OCI-LY3 (cell line): ENCODE measurements at regions not wholly inside any gene's neighbourhood (a gene's known extent, or its start where the extent isn't known, plus 50 kb on each side); places are given as distances from the start of the nearest gene placed in this dataset.

Experiments
- H2AFZ ChIP-seq: fragments of 200-600, 300-600 bp; shearing (Covaris generic); 2 replicates; pipeline ENCODE4 v1.6.0; 2014; ENCODE audit warnings: antibody characterized with exemption, low read depth, low read length
- H3K27ac ChIP-seq: fragments of 200-600, 300-600 bp; sonication (generic); 2 replicates; pipeline ENCODE4 v1.5.1; 2014; ENCODE audit warnings: mild to moderate bottlenecking, low read length, moderate library complexity, mixed read lengths
- H3K27me3 ChIP-seq: fragments of 200-600, 300-600 bp; sonication (generic); 2 replicates; pipeline ENCODE4 v1.6.1; 2014; ENCODE audit warnings: low read depth, low read length, mixed read lengths
- H3K36me3 ChIP-seq: fragments of 200-600, 300-600 bp; sonication (generic); replicated peaks from 2 replicates; pipeline ENCODE3; 2014; ENCODE audit warnings: low read depth, low read length, mixed read lengths
- H3K4me1 ChIP-seq: fragments of 300-600, 200-600 bp; sonication (generic); 2 replicates; pipeline ENCODE4 v1.6.1; 2014; ENCODE audit warnings: low read length, mixed read lengths
- H3K4me2 ChIP-seq: fragments of 200-600, 300-600 bp; sonication (generic); 2 replicates; pipeline ENCODE4 v1.6.1; 2014; ENCODE audit warnings: low read length, mixed read lengths
- H3K4me3 ChIP-seq: fragments of 300-600, 200-600 bp; sonication (generic); 2 replicates; pipeline ENCODE4 v1.5.1; 2014; ENCODE audit warnings: antibody characterized with exemption, mild to moderate bottlenecking, low read length, moderate library complexity
- H3K79me2 ChIP-seq: fragments of 300-600, 200-600 bp; shearing (Covaris generic); 2 replicates; pipeline ENCODE4 v1.6.1; 2014; ENCODE audit warnings: mild to moderate bottlenecking, low read length, mixed read lengths
- H3K9ac ChIP-seq: fragments of 300-600, 200-600 bp; shearing (Covaris generic); 2 replicates; pipeline ENCODE4 v1.6.0; 2014; ENCODE audit warnings: mild to moderate bottlenecking, low read length, moderate library complexity
- H3K9me3 ChIP-seq: fragments of 200-600, 300-600 bp; shearing (Covaris generic); 2 replicates; pipeline ENCODE4 v1.6.1; 2014; ENCODE audit warnings: low read length, mixed read lengths; ENCODE audit not compliant: insufficient read depth
- H4K20me1 ChIP-seq: fragments of 200-600, 300-600 bp; sonication (generic); 2 replicates; pipeline ENCODE4 v1.6.1; 2016; ENCODE audit warnings: low read length, mixed read lengths; ENCODE audit not compliant: insufficient read depth
- CTCF ChIP-seq: fragments of 200-600, 300-600 bp; sonication (generic); IDR thresholded peaks from 2 replicates; pipeline ENCODE4 v1.5.1; 2014; ENCODE audit warnings: antibody characterized with exemption, low read length, low read depth
- EZH2phosphoT487 ChIP-seq: fragments of 200-600 bp; shearing (Covaris generic); IDR thresholded peaks from 2 replicates; pipeline ENCODE4 v1.6.1; 2018; ENCODE audit warnings: antibody characterized with exemption, mixed run types, low read depth

- TF ChIP-seq CTCF, result peak; percentile 78
- TF ChIP-seq EZH2phosphoT487, result no peak
- Histone ChIP-seq H3K4me1 (no peaks in the 10 kb centered on the region), H3K27ac (no peak overlapping the region), H3K9me3 (no peaks in the 10 kb centered on the region), H3K9ac (no peak overlapping the region), H3K79me2 (no peaks in the 10 kb centered on the region), H3K4me3 (no peak overlapping the region), H3K36me3 (no peaks in the 10 kb centered on the region), H4K20me1 (no peaks in the 10 kb centered on the region), H2AFZ (no peak overlapping the region), H3K4me2 (no peak overlapping the region), H3K27me3 (no peaks in the 10 kb centered on the region; the same call in 1 of the 2 replicates)
These were observed 625.2 kb downstream of the LMO4 start for GRCh38 chr1:87953732-87954344.

GRCh38 chr1:87955038-87955437, 626.4 kb downstream of the LMO4 start:
- Histone ChIP-seq H3K27ac (no peak overlapping the region), H3K9ac (no peak overlapping the region), H3K27me3 (no peaks in the 10 kb centered on the region; the same call in 1 of the 2 replicates), H3K9me3 (no peaks in the 10 kb centered on the region), H3K4me2 (no peak overlapping the region), H4K20me1 (no peaks in the 10 kb centered on the region), H3K79me2 (no peaks in the 10 kb centered on the region), H2AFZ (no peak overlapping the region), H3K36me3 (no peaks in the 10 kb centered on the region), H3K4me1 (no peaks in the 10 kb centered on the region), H3K4me3 (no peak overlapping the region)
- TF ChIP-seq CTCF, result no peak
- TF ChIP-seq EZH2phosphoT487, result no peak

GRCh38 chr1:87956072-87956471, 627.4 kb downstream of the LMO4 start:
- Histone ChIP-seq H3K9me3 (no peaks in the 10 kb centered on the region), H3K27ac (no peak overlapping the region), H3K27me3 (no peaks in the 10 kb centered on the region; the same call in 1 of the 2 replicates), H2AFZ (no peak overlapping the region), H4K20me1 (no peaks in the 10 kb centered on the region), H3K36me3 (no peaks in the 10 kb centered on the region), H3K79me2 (no peaks in the 10 kb centered on the region), H3K4me3 (no peak overlapping the region), H3K4me2 (no peak overlapping the region), H3K9ac (no peak overlapping the region), H3K4me1 (no peaks in the 10 kb centered on the region)
- TF ChIP-seq EZH2phosphoT487 (no peak), CTCF (no peak)

- H3K4me2 ChIP-seq, result no peak overlapping the region
- H3K36me3 ChIP-seq, result no peaks in the 10 kb centered on the region
- no peak overlapping the region for H3K27ac ChIP-seq
- H4K20me1 ChIP-seq, result no peaks in the 10 kb centered on the region
- no peak overlapping the region for H2AFZ ChIP-seq
- H3K79me2 ChIP-seq, result no peaks in the 10 kb centered on the region
- no peak overlapping the region for H3K9ac ChIP-seq
- no peaks in the 10 kb centered on the region; the same call in 1 of the 2 replicates for H3K27me3 ChIP-seq
- no peak for TF ChIP-seq EZH2phosphoT487
- TF ChIP-seq CTCF, result no peak
- H3K4me3 ChIP-seq, result no peak overlapping the region
- no peaks in the 10 kb centered on the region for H3K9me3 ChIP-seq
- no peaks in the 10 kb centered on the region for H3K4me1 ChIP-seq
These were observed 628.1 kb downstream of the LMO4 start for GRCh38 chr1:87956750-87957149.
